Suppressor macrophage (primary cell): ENCODE measurements at regions not wholly inside any gene's neighbourhood (a gene's known extent, or its start where the extent isn't known, plus 50 kb on each side); places are given as distances from the start of the nearest gene placed in this dataset.
"Not testable (repeated sequence)": the region's sequence is repeated elsewhere in the genome, so short reads cannot be mapped to it uniquely, and the experiment has no call there.

Source experiments
- DNase-seq, 4 experiments: peaks; one replicate each; pipeline ENCODE4 v3.0.0-alpha.2; 2020 to 2022

GRCh38 chr1:229159668-229160544 lies 111.0 kb upstream of the RAB4A start:
- DNase-seq: peak; percentile 37 to 77 (median 70)

- DNase-seq: no peak
Observed at GRCh38 chr1:229161740-229162139, 109.2 kb upstream of the RAB4A start.

DNA sequence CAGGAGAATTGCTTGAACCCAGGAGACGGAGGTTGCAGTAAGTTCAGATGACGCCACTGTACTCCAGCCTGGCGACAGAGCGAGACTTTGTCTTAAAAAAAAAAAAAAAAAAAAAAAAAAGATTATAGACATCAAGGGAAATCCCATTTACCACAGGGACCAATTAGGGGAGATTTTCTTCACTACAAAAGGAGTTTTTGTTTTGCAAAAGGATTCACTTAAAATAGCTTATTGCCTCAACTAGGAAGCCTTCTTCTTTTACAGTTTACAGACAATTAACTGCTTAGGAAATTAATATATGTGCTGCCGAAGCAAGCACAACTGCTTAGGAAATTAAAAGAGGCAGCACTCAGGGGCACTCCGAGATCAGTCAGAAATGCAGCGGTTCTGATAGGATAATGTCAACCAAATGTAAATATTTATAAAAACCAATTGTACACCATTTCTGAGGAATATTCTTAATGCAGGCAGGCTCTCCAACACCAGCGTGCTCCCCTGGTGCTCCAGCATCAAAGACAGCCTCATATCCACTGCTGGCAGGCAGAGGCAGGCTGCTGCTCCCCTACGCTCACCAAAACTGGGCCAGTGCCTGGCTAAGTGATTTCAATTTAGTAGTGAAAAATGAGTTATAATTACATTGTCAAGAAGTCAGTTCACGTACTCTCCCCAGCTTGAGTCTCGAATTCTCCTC lies 107.9 kb upstream of the RAB4A start:
- no peak for DNase-seq

DNA sequence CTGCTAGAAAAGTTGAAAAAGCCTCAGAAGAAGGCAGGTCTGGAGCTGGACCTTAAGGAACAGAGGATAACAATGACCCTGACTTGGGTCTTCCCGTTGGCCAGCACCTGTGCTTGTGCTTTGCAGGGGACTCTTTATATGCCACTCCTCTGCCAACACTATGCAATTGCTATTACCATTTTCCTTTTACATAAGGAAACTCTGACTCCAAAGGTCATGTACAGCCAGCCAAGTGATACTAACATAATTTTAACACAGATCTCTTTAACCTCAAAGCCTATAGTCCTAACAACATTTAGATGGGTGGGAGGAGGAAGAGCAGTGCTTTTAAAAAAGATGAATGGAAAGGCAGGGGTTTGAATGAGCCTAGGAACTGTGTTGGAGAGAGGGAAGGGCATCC lies 106.6 kb upstream of the RAB4A start:
- DNase-seq: no peak

GRCh38 chr1:229164836-229165735 lies 105.8 kb upstream of the RAB4A start:
- DNase-seq: peak in 3 of 4 experiments; percentile 16 to 40 (median 18)

DNA sequence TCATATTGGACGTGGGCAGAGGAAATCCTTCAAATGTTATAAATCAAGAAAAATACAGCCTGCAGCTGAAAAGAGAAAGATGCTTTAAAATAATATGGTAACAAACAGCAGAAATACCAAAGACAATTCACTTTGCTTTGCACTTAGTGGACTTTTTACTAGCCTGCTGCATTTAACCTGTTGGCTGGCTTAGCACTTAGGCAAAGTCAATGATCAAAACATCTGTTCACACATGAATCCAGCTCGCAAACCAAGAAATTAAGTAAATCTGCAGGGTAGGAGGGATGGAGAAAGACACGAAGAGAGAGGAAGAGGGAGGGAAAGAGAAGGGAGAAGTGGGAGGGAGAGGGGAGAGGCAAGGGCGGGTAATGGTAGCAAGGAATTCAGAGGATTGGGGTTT lies 103.6 kb upstream of the RAB4A start:
- DNase-seq: no peak

GRCh38 chr1:229169399-229169798 lies 101.5 kb upstream of the RAB4A start:
- DNase-seq: no peak

DNA sequence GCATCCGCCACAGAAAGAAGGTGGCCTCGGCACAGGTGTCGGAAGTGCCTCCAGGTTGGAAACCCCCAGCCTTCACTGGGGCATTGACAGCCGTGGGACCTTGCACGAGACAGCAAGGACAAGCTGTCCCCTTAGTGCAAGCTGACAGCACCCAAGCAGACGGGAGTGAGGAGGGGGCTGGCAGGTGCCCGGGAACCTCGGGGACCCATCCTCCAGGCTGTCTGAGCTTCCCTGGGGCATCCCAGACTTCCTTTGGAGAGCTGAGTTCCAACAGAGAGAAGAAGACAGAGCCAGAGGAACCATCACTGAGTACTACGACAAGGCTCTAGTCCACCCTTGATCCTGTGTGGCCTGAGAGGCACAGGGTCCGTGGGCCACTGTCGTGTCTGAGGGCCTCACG lies 100.6 kb upstream of the RAB4A start:
- no peak for DNase-seq

DNA sequence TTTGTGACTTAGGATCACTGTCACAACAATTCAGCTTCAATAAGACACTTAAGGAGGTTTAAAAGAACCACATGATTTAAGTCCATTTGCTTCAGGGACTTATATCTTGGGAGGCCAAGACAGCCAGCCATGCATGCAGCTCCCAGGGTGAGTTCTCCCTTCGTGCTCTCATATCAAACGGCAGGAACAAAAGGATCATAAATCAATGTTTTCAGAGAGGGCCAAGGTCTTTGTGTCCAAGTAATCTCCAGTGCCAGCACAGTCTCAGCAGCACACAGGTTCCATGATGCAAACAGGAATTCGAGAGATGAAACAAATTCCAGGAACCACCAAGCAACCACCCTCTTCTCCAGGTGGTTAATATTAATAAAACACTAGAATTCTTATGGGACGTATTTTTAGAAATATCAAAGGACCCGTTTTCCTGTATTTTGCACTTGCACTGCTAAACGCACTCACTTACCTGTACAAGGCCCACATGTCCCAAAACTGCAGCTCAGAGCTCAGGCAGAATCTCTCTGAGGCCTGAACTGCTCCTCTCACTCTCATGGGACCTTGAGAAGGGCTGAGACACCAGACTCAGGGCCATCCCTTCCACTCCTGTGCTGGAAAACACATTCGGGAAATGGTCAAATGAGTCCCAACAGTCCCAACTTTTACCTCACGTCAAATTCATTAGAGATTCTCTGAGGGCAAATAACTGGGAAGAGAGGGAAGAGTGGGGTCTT lies 100.0 kb upstream of the RAB4A start:
- DNase-seq: no peak

DNA sequence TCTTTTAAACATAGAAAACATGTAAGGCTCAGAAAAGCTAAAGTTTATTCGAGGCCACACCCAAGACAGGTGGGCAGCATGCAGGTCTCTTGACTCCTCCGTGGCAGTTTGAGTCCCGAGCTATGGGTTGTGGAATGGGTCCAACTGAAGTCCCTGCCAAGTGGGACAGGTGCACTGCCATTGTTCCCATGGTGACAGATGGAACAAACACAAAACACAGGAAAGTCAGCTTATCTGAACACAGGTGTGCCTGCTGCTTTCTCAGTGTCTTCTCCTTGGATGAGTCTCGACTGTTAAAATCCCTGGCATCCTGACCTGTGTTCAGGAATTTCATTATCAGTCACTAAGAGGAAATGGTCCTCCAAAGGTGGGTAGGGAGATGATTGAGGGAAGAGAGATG lies 99.0 kb upstream of the RAB4A start:
- no peak for DNase-seq

DNA sequence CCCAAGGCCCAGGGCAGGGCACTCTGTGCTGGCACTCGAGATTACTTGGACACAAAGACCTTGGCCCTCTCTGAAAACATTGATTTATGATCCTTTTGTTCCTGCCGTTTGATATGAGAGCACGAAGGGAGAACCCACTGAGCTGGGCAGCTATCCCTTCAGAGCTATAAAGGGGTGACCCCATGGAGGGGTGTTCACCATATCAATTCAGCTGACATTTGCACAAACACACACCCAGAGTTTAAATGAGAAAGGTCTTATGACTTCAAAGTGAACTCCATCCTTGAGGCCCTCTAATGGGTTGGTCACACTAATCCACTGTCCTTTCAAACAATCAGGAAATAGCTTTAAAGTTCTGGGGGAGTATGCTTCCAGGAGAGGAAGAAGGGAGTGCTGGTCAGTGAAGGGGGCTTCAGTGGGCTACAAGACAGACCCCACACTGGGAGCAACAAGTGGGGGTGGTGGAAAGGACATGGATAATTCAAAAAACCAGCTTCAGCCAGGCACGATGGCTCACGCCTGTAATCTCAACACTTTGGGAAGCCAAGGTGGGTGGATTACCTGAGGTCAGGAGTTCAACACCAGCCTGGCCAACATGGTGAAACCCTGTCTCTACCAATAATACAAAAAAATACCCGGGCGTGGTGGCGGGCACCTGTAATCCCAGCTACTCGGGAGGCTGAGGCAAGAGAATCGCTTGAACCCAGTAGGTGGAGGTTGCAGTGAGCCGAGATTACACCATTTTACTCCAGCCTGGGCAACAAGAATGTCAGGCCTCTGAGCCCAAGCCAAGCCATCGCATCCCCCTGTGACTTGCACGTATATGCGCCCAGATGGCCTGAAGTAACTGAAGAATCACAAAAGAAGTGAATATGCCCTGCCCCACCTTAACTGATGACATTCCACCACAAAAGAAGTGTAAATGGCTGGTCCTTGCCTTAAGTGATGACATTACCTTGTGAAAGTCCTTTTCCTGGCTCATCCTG lies 97.1 kb upstream of the RAB4A start:
- not testable (repeated sequence) for DNase-seq

DNA sequence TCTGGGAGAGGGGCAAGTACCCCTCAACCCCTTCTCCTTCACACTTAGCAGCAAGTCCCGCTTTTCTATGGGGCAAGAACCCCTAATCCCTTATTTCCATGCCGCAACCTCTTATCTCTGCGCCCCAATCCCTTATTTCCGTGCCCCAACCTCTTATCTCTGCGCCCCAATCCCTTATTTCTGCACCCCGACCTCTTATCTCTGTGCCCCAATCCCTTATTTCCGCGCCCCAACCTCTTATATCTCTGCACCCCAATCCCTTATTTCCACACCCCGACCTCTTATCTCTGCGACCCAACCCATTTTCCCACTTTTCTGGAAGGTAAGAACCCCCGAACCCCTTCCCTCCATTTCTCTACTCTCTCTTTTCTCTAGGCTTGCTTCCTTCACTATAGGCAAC lies 95.6 kb upstream of the RAB4A start:
- DNase-seq: not testable (repeated sequence)

- DNase-seq: not testable (repeated sequence)
Observed at GRCh38 chr1:229176457-229176856, 94.5 kb upstream of the RAB4A start.

- no peak for DNase-seq
Observed at GRCh38 chr1:229180161-229180560, 90.8 kb upstream of the RAB4A start.

GRCh38 chr1:229181419-229181818 lies 89.5 kb upstream of the RAB4A start:
- DNase-seq: no peak

- no peak for DNase-seq
Observed at GRCh38 chr1:229183588-229183987, 87.3 kb upstream of the RAB4A start.

DNA sequence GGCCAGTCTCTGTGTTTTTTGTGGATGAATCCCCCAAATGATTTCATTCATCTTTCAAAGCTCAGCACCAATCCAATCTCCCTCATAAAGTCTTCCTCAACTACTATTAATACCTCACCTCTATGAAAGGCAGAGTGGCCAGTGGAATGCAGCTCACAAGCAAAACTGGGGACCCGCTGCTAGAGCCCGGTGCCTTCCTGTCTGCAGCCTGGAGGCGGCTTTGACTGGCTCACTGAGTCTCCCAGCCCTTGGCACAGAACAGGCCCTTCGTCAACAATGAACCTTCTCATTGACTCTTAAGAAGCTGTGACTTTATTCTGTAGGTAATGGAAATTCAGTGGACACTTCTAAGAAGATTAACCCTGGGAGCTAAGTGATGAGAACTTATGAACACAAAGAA lies 86.8 kb upstream of the RAB4A start:
- no peak for DNase-seq

DNA sequence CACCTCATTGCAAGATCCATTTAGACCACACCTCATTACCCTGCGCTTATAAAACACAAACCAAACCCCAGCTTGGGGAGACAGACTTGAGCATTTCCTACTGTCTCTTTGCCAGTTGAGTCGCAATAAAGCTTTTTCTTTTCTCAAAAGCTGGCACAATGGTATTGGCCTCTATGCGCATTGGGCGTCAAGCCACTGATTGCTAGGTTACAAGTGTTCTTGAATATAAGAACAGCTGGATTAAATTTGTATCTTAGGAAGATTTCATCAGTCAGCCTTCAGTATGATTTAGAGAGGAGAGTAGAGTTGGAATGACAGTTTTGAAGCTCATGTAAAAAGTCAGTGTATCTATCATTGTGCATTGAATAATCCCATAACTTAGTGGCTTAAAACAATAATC lies 84.9 kb upstream of the RAB4A start:
- no peak for DNase-seq

DNA sequence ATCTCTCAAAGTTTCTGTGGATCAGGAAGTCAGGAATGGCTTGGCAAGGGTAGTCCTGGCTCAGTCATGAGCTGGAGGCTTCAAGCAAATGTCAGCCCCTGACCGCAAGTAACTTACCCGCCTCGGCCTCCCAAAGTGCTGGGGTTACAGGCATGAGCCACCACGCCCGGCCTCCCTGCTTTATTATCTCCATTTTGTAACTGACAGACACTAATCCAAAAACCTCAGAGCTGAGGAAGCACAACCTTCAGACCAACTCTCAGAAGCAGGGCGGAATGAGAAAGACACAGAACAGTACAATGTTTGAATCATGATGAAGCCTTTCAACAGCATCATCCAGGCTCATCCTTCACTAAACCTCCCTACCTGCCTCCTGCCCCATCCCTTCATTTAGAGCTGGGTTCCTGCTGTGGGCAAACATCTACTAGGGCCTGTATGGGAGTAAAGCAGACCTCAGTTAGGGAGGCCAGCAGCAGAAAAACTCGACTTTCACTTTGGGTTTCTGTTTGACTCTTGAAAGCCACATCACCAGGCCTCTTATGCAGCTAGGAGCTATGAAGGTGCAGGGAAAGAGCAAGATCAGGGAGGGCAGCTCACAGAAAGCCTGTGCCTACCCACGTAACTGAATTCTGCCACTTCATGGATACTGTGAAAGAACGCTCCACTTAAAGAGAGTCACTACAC lies 84.4 kb upstream of the RAB4A start:
- DNase-seq: no peak

GRCh38 chr1:229190057-229190575 lies 80.8 kb upstream of the RAB4A start:
- DNase-seq: no peak
